Stimulated activated CD4-positive, alpha-beta T cell treated with anti-CD3 and anti-CD28 coated beads, Interleukin-4, amount 100 ng/mL, for 4 hours (primary cell): ENCODE measurements at regions not wholly inside any gene's neighbourhood (a gene's known extent, or its start where the extent isn't known, plus 50 kb on each side); places are given as distances from the start of the nearest gene placed in this dataset.

ENCODE experiments used
- DNase-seq, 2 experiments: peaks; one replicate each; pipeline ENCODE4 v3.0.0-alpha.2; 2020

DNA sequence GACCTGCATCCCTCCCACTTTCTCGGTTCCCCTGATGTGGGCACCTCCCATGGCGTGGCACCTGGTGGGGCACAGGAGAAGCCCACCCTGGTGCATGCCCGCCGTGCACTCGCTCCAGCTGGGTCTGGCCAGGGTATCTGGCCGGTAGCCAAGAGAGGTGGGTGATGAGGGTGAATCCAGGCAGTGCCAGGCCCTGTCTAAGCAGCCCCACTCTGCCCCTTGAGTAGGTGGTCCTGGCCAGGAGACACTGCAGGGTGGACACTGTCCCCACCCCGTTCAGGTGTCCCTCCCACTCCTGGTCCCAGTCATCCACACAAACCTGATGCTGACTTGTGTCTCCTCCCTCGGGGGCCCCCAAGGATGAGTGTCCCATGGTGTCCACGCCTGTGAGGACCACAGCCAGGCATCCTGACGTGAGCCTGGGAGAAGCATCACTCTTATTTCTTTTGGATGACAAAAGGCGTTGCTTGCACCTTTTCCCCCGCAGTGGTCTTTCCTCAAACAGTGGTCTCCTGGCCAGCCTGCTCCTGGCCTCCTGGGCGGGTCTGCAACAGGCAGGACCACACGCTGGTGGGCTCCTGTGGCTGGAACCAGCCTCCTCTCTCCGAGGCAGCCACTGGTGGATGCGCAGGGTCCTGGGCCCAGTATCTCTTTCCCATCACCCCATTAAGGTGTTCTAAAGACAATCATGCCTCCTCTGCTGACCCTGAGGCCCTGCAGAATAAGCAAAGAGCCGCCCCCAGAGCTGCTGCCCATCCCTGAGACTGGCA, 922.3 kb downstream of the BRD1 start:
- DNase-seq = no peak

DNA sequence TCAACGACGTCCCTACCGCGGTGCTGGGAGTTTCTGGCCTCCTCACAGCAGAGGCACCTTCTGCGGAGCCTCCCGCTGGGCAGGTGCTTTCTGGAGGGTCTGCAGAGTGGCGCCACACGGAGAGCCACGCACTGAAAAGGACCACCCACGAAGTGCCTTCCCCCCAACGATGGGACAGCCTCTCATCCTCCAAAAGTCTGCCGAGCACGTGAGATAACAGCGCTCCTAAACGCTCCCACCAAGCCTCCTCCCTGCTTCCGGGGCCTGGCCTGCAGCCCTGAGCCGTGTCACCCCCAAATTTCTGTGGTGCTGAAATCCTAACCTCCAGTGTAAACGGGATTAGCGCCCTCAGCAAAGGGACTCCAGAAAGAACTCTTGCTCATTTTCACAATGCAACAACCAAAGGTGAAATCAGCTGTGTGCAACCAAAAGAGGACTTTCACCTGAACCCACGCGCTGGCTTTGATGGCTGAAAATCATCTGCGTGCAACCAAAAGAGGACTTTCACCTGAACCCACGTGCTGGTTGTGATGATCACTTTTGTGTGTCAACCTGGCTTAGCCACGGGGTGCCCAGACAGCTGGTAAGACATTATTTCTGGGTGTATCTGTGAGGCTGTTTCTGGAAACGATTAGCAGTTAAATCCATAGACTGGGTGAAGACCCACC, 924.6 kb downstream of the BRD1 start:
- DNase-seq = no peak

GRCh38 chr22:48902001-48902869, 925.4 kb downstream of the BRD1 start:
- no peak for DNase-seq

DNA sequence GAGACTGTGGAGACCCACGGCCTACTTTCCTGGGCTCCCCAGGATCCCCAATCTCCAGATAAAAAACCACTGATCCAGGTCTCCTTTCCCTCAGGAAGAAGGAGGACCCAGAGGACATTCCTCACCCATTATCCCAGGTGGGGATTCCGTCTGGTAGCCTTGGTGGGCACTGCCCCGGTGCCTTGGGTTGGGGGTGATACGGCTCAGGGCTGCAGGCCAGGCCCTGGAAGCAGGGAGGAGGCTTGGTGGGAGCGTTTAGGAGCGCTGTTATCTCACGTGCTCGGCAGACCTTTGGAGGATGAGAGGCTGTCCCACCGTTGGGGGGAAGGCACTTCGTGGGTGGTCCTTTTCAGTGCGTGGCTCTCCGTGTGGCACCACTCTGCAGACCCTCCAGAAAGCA, 926.3 kb downstream of the BRD1 start:
- no peak for DNase-seq

DNA sequence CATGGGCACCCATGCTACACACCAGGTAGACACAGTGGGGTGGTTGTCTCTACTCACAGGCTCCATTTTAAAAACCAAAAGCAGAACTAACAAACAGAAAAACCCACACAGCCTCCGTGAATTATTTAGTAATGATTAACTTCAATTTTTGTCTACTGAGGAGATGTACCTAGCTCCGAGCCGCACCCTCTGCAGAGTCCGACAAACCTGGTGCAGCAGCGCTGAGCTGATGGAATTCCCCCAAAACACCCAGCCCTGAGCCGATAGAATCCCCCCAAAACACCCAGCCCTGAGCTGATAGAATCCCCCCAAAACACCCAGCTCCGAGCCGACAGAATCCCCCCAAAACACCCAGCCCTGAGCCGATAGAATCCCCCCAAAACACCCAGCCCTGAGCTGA, 927.0 kb downstream of the BRD1 start:
- no peak for DNase-seq

- no peak for DNase-seq
These were observed 927.4 kb downstream of the BRD1 start for GRCh38 chr22:48900327-48900597.

GRCh38 chr22:48899523-48900326, 927.9 kb downstream of the BRD1 start:
- no peak for DNase-seq

- DNase-seq = no peak
These were observed 929.0 kb downstream of the BRD1 start for GRCh38 chr22:48898524-48899250.

DNA sequence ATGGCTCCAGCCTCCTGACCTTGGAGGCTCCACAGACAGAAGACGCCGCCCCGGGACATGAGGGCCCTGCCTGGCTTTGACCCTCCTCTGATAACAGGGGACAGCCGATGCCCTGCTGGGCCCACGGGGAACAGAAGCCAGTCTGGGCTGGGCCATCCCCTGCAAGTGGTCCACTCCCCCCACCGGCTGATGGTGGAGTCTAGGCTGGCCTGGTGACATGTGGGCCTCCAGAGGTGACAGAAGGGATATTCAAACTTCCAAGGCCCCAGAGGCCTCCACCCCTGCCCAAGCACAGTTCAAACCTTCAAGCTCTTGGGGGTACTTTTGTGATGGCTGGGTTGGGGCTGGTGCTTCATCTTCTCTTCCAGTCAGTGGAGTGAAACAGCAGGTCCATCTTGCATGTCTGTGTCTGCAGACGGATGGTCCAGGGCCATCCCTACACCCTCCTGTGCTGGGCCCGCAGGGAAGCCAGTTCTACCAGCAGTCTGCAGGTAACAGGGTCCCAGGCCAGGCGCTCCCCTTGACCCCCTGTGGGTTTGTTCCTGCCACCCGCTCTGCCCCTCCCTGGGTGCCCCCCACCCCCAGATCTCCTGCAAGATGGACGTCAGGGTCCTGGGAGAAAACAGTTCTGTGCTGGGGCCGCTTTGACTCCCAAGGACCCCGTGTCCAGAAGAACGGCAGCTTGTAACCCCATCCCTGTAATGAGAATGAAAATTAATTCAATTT, 929.9 kb downstream of the BRD1 start:
- DNase-seq = no peak

DNA sequence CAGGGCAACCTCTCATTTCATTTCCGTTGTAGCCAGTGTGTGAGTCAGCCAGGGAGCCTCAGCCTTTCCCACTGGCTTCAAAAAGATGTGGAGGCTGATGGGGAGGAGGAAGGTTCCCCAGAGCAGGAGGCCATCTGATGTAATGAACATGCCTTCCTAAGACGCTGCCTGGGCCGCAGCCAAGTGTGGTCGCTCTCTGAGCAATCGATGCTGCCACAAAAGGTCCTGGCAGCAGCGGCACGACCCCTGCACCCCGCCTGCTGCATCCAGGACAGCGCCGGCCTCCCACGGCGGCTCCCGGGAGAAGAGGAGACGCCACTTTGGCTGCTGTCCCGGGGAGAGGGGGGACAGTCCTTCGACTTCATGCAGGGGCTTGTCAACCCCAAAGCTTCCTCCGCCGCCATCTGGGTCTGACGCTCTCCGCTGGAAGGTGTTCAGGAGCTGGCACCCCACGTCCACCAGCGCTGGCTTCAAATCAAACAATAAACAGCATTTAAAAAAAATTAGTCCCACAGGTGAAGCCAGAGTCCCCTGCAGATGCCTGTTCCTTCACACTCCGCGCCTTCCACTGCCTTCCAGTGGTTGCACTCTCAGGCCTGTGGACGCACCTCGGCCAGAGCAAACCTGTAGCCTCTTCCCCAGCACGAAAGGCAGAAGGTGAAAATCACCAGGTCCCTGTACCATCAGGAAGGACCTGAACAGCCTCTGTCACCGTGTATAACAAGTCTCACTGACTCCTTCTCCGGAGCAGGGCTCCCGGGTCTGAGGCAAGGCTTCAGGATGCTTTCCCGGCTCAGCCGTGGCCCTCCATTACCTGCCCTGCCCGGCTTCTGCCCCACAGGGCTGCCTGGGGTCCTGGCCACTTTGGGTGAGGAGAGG, 930.7 kb downstream of the BRD1 start:
- no peak for DNase-seq

DNA sequence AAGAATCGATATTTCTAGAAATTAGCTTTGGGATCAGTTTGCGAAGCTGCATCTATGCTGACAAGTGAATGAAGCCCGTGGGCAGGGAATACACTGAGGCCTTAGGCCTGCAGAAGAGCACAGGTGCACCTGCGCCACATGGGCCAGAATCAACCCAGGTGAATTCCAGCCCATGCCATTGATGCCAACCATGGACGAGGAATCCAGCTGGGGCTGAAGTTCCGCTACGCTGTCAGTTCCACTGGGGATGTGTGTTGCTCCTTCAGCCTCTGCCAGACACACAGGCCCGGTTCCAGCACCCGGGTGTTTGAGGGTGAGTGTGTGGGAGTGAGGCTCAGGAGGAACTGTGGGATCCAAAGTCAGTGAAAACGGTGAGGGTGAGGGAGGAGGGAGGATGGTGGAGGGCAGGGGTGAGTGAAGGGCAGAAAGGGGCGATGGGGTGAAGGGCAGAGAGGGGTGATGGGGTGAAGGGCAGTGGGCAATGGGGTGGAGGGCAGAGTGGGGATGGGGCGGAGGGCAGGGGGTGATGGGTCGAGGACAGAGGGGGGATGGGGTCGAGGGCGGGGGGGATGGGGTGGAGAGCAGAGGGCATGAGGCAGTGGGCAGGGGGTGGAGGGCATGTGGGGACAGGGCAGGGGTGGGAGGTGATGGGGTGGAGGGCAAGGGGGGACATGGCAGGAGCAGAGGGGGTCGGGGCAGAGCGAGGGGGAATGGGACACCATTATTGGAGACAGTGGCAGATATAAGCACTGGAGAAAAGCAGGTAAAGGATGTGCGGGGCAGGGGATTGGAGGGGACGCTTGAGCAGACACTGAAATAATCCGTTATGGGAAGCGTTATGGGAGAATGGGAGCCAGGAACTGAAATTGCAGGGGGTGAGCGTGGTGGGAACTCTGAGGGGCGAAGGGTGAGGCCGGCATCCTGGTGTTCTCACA, 931.6 kb downstream of the BRD1 start:
- DNase-seq = no peak

GRCh38 chr22:48895336-48895735, 932.3 kb downstream of the BRD1 start:
- no peak for DNase-seq

- DNase-seq = no peak
These were observed 932.8 kb downstream of the BRD1 start for GRCh38 chr22:48894804-48895250.

DNA sequence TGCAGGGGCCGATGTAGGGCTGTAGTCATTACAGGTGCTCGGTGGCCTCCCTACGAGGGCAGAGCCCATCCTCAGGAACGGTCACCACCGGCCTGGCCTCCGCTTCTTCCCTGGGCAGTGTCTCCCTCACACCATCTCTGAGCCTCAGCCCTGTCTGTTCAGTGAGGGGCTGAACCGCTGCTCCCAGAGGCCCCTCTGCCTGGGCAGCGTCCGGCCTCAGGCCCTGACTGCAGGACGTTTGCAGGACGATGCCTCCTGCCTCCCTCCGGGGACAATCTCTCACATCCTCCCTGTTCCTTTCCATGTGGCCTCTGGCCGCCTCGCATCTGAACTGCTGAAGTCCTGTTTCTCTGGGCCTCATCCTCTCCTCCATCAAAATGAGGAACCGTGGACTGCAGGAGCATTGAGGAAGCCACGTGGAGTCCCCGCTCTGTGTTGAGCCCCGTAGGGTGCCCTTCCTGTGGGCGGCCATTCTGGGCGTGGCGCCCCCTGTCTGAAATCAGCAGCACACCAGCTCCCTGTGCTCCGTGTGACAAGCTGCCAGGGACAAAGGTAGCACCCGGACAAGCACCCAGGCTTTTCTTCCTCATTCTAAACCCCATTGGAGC, 933.5 kb downstream of the BRD1 start:
- DNase-seq = no peak

GRCh38 chr22:48893288-48894063, 934.2 kb downstream of the BRD1 start:
- no peak for DNase-seq

- no peak for DNase-seq
These were observed 934.9 kb downstream of the BRD1 start for GRCh38 chr22:48892578-48893287.
